ENCODE measurements at regions not wholly inside any gene's neighbourhood (a gene's known extent, or its start where the extent isn't known, plus 50 kb on each side); places are given as distances from the start of the nearest gene placed in this dataset.

- H3K9me3 ChIP-seq (ENCODE audit: control insufficient read depth, insufficient read depth, low read depth, low read length), result no peaks in the 10 kb centered on the region
- H3K27me3 ChIP-seq (ENCODE audit: control insufficient read depth, insufficient read depth, low read length), result no peaks in the 10 kb centered on the region
- no peak for DNase-seq (ENCODE audit: low read depth in 2 of 2)
- no peak overlapping the region for H3K4me3 ChIP-seq (replicated peaks in 1 of 4; ENCODE audit: control extremely low read depth in 1 of 4, insufficient read depth in 1 of 4, low read depth in 3 of 4, low read length in 4 of 4)
- no peaks in the 10 kb centered on the region for H3K79me2 ChIP-seq (ENCODE audit: control insufficient read depth, insufficient read depth, low read length)
- H4K20me1 ChIP-seq (ENCODE audit: control insufficient read depth, extremely low read depth, insufficient read depth, low read length), result no peaks in the 10 kb centered on the region
- H3K4me1 ChIP-seq (ENCODE audit: control insufficient read depth, extremely low read depth, insufficient read depth, low read length), result no peaks in the 10 kb centered on the region
- no peak overlapping the region for H2AFZ ChIP-seq (ENCODE audit: low read length)
- no peak overlapping the region for H3K27ac ChIP-seq (ENCODE audit: insufficient read depth, low read length)
- H3K4me2 ChIP-seq (ENCODE audit: extremely low read depth, insufficient read depth, low read length), result no peak overlapping the region
- H3K9ac ChIP-seq (ENCODE audit: insufficient read depth, low read length), result no peak overlapping the region
- TF ChIP-seq CTCF (conservative IDR thresholded peaks at IDR 0.05 in 1 of 2, IDR thresholded peaks at IDR 0.05 in 1 of 2; ENCODE audit: low read depth in 1 of 2, low read length in 2 of 2) (no peak), EZH2 (IDR thresholded peaks at IDR 0.05; ENCODE audit: low read length, missing control alignments) (no peak)
- no peaks in the 10 kb centered on the region for H3K36me3 ChIP-seq (ENCODE audit: control insufficient read depth, insufficient read depth, low read length)
Observed at GRCh38 chrX:7730071-7730470, 112.9 kb upstream of the VCX start.

GRCh38 chrX:7720519-7720918, 122.5 kb upstream of the VCX start:
- Histone ChIP-seq H3K4me2 (ENCODE audit: extremely low read depth, insufficient read depth, low read length) (no peak overlapping the region), H3K9ac (ENCODE audit: insufficient read depth, low read length) (no peak overlapping the region), H4K20me1 (ENCODE audit: control insufficient read depth, extremely low read depth, insufficient read depth, low read length) (no peaks in the 10 kb centered on the region), H2AFZ (ENCODE audit: low read length) (no peak overlapping the region), H3K9me3 (ENCODE audit: control insufficient read depth, insufficient read depth, low read depth, low read length) (no peaks in the 10 kb centered on the region), H3K4me1 (ENCODE audit: control insufficient read depth, extremely low read depth, insufficient read depth, low read length) (no peaks in the 10 kb centered on the region), H3K36me3 (ENCODE audit: control insufficient read depth, insufficient read depth, low read length) (no peaks in the 10 kb centered on the region), H3K27me3 (ENCODE audit: control insufficient read depth, insufficient read depth, low read length) (no peaks in the 10 kb centered on the region), H3K79me2 (ENCODE audit: control insufficient read depth, insufficient read depth, low read length) (no peaks in the 10 kb centered on the region), H3K4me3 (replicated peaks in 1 of 4; ENCODE audit: control extremely low read depth in 1 of 4, insufficient read depth in 1 of 4, low read depth in 3 of 4, low read length in 4 of 4) (no peak overlapping the region), H3K27ac (ENCODE audit: insufficient read depth, low read length) (no peak overlapping the region)
- no peak for TF ChIP-seq EZH2 (IDR thresholded peaks at IDR 0.05; ENCODE audit: low read length, missing control alignments)
- no peak for TF ChIP-seq CTCF (conservative IDR thresholded peaks at IDR 0.05 in 1 of 2, IDR thresholded peaks at IDR 0.05 in 1 of 2; ENCODE audit: low read depth in 1 of 2, low read length in 2 of 2)
- DNase-seq (ENCODE audit: low read depth in 2 of 2), result no peak

- no peak overlapping the region for H3K9ac ChIP-seq (ENCODE audit: insufficient read depth, low read length)
- no peak for TF ChIP-seq EZH2 (IDR thresholded peaks at IDR 0.05; ENCODE audit: low read length, missing control alignments)
- no peak for TF ChIP-seq CTCF (conservative IDR thresholded peaks at IDR 0.05 in 1 of 2, IDR thresholded peaks at IDR 0.05 in 1 of 2; ENCODE audit: low read depth in 1 of 2, low read length in 2 of 2)
Observed at GRCh38 chrX:7714351-7714750, 128.6 kb upstream of the VCX start.

More at GRCh38 chrX:7714351-7714750, 128.6 kb upstream of the VCX start:
- no peak for DNase-seq (ENCODE audit: low read depth in 2 of 2)
- no peaks in the 10 kb centered on the region for H3K27me3 ChIP-seq (ENCODE audit: control insufficient read depth, insufficient read depth, low read length)
- H3K36me3 ChIP-seq (ENCODE audit: control insufficient read depth, insufficient read depth, low read length), result no peaks in the 10 kb centered on the region
- H3K9me3 ChIP-seq (ENCODE audit: control insufficient read depth, insufficient read depth, low read depth, low read length), result no peaks in the 10 kb centered on the region
- no peak overlapping the region for H2AFZ ChIP-seq (ENCODE audit: low read length)
- H4K20me1 ChIP-seq (ENCODE audit: control insufficient read depth, extremely low read depth, insufficient read depth, low read length), result no peaks in the 10 kb centered on the region
- H3K27ac ChIP-seq (ENCODE audit: insufficient read depth, low read length), result no peak overlapping the region
- H3K4me3 ChIP-seq (replicated peaks in 1 of 4; ENCODE audit: control extremely low read depth in 1 of 4, insufficient read depth in 1 of 4, low read depth in 3 of 4, low read length in 4 of 4), result no peak overlapping the region
- no peaks in the 10 kb centered on the region for H3K4me1 ChIP-seq (ENCODE audit: control insufficient read depth, extremely low read depth, insufficient read depth, low read length)
- no peaks in the 10 kb centered on the region for H3K79me2 ChIP-seq (ENCODE audit: control insufficient read depth, insufficient read depth, low read length)
- no peak overlapping the region for H3K4me2 ChIP-seq (ENCODE audit: extremely low read depth, insufficient read depth, low read length)

Data from fibroblast of lung (primary cell).